Stimulated activated CD8-positive, alpha-beta memory T cell treated with anti-CD3 and anti-CD28 coated beads, Interleukin-7, amount 100 ng/mL, for 4 hours (primary cell): ENCODE measurements at regions not wholly inside any gene's neighbourhood (a gene's known extent, or its start where the extent isn't known, plus 50 kb on each side); places are given as distances from the start of the nearest gene placed in this dataset.
"Not testable (repeated sequence)": the region's sequence is repeated elsewhere in the genome, so short reads cannot be mapped to it uniquely, and the experiment has no call there.

ENCODE experiments used
- DNase-seq, 2 donors: peaks; one replicate each; pipeline ENCODE4 v3.0.0-alpha.2; 2020; ENCODE audit warnings: low read depth in 2 of 2

- no peak for DNase-seq
Observed at GRCh38 chr2:216992056-216992675, 132.3 kb upstream of the TNP1 start.

DNA sequence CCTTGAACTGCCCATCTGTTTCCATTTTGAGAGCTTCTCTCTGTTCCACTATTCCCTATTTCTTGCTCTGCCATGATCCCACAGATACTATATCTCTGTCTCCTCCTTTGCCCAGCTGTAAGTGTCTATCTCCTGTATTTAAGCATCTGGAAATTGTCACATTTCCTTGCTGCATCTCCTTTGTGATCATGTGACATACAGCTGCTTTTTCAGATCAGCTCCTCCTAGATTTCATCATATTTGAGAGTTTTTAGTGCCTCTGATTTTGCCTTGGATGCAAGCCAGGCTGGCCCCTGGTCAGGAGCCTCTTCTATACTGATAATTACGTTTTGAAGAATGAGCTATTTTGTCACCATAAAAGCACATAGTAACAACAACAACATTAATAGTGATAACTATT is 131.7 kb upstream of the TNP1 start:
- DNase-seq = no peak

DNA sequence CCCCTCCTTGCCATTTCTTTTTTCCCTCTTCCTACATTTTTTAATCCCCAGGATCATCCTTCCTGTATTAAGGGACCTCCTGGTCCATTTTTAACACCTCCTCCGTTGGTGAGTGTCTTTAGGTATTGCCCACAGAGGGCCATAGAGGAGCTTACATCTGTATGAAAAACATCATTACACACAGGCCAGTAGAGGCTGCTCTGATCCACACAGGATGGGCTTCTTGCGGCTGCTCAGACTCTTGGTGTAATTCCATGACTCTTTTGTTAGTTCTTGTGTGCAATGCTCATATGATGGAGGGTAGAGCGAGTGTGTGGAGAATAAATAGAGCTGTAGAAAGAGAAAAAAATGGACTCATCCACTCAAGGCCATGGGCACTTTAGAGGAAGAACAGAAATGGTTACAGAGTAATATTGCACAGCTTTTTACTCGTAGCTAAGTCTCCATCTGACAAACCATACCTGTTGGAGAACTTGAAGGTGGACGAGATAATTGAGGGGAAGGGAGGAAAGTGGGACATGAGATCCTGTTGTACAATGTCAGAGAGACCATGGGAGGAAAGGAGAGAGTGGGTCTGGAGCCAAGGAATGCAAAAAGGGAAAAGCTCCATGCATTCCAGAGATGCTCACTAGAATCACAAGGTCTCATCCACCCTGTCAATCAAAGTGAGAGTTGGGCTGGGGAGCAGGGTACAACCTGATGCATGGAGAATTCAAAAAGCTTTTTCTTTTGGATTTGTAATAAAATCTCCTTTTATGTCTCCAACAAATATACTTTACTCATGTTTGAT is 129.7 kb upstream of the TNP1 start:
- no peak for DNase-seq

DNA sequence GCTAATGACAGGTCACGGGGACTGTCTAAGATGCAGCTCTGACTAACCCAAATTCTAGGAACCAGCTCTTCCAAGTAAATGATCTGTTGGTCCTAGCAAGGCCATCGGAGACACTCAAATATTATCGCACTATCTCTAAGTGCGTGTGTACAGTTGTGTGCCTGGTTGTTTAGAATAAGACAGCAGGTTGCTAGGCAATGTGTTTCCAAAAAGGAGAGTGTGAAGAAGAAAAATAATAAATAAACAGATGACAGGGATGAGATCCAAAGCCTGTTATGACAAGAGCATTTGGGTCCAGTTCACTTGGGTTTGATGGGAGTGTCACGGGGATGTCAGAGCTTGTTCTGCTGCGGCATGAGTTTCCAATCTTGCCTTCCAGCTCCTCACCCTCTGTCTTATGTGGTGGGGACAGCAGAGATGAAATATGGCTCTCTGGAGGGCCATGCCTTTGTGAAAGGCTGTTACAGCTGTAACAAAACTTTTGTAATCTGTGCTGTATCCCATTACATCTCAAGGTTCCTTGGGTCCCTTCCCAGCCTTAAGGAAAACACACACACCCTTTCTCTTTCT is 127.5 kb upstream of the TNP1 start:
- DNase-seq = no peak

GRCh38 chr2:216985658-216986141 is 125.8 kb upstream of the TNP1 start:
- DNase-seq = no peak

DNA sequence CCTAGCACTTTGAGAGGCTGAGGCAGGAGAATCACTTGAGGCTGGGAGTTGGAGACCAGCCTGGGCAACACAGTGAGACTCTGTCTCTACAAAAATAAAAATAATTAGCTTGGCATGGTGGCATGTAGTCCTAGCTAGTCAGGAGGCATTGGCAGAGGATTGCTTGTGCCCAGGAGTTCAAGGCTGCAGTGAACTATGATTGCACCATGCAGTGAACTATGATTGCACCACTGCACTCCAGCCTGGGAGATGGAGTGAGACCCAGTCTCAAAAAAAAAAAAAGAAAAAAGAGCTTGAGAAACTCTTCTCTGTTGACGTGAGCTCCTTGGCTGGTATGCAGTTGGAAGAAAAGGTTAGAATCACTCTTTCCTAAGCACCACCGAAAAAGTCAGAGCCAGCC is 125.1 kb upstream of the TNP1 start:
- DNase-seq = no peak

DNA sequence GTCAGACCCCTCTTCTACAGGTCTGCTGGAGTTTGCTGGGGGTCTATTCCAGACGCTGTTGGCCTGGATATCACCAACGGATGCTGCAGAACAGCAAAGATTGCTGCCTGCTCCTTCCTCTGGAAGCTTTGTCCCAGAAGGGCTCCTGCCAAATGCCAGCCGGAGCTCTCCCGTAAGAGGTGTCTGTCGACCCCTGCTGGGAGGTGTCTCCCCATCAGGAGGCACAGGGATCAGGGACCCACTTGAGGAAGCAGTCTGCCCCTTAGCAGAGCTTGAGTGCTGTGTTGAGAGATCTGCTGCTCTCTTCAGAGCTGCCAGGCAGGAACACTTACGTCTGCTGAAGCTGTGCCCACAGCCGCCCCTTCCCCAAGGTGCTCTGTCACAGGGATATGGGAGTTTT is 122.1 kb upstream of the TNP1 start:
- not testable (repeated sequence) for DNase-seq

DNA sequence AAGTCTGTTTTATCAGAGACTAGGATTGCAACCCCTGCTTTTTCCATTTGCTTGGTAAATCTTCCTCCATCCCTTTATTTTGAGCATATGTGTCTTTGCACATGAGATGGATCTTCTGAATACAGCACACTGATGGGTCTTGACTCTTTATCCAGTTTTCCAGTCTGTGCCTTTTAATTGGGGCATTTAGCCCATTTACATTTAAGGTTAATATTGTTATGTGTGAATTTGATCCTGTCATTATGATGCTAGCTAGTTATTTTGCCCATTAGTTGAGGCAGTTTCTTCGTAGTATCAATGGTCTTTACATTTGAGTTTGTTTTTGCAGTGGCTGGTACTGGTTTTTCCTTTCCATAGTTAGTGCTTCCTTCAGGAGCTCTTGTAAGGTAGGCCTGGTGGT is 120.6 kb upstream of the TNP1 start:
- DNase-seq = not testable (repeated sequence)

DNA sequence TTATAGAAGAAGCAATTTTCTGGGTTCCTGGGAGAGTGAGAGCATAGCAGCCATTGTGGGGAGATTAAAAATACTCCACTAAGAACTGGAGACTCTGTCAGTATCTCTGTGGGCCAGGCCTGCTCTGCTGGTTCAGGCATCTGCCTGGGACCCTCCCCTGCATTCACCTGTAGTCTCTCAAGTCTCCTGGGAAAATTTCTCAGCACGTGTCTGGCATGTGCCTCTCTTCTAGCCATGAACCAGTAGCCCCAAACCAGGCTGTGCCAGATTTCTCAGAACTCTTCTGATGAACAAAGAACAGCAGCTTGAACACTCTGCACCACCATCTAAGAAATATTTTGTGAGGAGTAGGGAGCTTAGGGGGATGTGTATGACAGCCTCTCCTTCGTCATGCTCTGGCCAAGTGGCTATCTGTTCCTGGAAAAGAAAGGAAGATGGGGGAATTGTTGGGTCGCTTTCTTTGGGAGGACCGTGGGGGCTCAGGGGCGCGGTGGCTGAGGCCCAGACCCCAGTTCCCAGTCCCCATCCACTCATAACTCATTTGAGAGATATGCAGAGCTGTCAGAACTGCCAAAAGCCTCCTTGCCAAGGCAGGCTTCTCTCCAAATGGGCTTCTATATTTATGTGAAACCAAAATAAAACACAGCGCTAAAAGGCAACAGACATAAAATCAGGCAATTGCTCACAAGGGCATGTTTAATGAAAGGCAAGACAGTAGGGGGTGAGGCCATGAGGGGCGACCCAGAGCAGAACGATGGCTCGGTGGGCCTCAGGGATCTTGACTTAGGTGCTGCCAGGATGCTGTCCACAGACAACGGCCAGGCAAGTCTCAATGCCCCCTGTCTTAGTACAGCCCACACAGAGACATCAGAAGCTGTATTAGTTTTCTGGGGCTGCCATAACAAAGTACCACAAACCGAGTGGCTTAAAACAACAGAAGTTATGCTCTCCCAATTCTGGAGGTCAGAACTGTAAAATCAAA is 114.7 kb upstream of the TNP1 start:
- no peak for DNase-seq

DNA sequence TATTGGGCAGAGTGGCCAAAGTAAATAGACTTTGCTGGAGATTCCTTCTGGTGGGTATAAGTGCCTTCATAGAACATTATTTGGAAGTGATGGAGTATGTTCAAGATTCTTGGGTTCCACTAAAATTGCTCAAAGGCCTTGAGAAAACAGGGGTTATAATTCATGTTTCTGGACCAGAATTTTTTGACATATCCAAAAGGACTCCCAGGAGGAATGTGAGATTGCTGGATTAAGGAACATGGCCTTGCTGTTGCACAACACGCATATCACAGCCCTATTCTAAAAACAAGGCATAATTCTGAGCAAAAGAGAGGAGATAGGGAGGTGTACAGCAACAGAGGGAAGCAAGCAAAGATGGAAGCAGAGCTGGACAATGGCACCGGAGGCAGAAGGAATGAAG is 111.7 kb upstream of the TNP1 start:
- DNase-seq = no peak

GRCh38 chr2:216970359-216970915 is 110.6 kb upstream of the TNP1 start:
- no peak for DNase-seq

DNA sequence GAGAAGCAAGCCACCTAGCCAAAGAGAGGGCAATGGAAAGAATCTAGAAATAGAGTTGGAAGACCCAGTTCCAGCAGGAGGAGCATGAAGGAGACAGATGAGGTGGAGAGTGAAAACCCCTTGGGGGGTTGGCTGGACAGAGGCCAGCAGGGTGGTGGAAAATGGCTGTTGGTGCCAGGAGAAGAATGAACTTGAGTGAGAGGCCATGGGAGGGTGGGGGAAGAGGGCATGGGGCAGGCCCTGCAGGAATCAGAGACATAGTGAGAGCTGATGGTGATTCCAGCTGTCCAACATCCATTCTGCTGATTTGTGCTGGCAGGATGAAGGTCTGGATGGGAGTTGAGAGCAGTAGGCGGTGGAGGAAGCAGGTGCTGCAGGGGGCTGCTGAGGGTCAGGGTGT is 108.0 kb upstream of the TNP1 start:
- DNase-seq = no peak

DNA sequence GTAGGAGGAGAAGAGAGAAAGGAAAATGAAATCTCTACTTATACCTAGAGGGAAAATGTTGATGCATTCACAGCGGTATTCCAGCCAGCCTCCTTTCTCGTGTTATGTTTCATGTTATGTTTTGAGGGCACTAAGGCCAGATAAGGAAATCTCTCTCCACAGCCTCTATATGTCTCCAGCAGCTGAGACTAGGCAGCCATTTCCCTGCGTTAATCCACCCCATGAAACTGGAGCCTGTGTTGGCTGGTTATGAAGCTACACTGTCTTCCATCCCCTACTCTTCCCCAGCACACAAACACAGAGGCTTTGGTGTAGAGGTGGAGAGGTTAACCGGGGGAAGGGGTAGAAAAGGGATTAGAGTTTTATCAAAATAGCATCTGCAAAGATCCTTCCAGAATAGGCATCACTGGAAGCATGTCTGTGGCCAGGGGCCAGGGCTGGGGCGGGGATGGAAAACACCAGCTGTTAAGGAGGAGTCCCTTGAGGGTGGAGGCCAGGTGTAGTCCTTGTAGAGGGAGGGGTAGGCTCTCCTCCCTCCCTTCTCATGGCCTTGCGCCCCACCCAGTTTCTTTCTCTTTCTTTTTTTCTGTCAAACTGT is 100.9 kb upstream of the TNP1 start:
- DNase-seq = no peak

DNA sequence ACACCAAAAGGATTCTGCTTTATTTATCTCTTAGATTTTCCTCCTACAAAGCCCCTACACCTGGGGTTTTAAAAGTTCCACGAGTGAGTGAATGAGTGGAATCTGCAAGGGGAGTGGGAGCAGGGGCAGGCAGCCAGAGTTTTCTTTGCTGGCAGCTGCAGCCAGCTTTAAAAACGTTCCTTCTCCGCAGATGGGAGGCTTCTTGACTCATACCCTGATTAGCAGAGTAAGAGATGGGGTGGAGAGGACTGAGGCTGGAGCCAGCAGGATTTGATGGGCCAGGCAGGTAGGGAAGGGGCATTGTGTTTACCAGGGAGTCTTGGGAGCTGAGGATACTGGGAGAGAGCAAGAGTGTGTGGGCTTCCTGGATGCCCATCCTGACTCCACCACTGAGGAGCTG is 99.6 kb upstream of the TNP1 start:
- DNase-seq = no peak

DNA sequence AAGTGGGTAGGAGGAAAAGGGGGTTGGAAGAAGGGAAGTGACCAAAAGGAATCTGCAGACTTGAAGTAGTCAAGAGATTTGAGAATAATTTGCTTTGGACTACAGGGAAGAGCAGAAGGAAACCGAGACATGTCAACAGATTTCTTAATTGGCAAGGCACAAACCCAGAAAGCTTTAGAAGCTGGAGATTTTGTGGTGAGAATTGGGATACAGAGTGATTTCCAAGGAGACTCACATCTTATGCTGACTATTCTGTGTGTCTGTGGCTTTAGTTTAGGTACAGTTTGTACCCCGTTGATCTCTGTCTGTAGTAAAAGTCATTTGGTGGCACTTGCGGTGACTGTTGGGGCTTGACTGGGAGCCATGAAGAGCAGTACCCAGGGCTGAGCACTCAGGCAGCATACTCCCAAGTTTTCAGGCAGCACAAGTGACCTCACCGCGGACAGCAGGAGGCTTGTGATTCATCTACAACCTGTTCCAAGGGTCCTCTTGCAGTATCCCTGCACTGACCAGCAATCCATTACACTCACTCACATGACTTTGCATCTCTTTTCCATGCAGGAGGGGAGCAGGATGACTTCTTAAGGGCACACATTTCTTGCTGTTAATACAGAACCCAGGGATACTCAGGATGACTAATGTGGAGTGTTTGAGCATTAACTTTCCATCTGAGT is 97.1 kb upstream of the TNP1 start:
- no peak for DNase-seq

DNA sequence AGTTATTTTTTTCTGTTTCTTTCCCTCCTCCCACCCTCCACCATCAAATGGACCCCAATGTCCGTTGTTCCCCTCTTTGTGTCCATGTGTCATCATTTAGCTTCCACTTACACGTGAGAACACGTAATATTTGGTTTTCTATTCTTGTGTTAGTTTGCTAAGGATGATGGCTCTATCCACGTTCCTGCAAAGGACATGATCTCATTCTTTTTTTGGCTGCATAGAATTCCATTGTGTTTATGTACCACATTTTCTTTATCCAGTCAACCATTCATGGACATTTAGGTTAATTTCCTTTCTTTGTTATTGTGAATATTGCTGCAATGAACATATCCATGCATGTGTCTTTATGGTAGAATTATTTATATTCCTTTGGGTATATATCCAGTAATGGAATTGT is 91.3 kb upstream of the TNP1 start:
- DNase-seq = no peak

GRCh38 chr2:216950547-216950946 is 90.7 kb upstream of the TNP1 start:
- no peak for DNase-seq

GRCh38 chr2:216949700-216950413 is 90.0 kb upstream of the TNP1 start:
- no peak for DNase-seq

DNA sequence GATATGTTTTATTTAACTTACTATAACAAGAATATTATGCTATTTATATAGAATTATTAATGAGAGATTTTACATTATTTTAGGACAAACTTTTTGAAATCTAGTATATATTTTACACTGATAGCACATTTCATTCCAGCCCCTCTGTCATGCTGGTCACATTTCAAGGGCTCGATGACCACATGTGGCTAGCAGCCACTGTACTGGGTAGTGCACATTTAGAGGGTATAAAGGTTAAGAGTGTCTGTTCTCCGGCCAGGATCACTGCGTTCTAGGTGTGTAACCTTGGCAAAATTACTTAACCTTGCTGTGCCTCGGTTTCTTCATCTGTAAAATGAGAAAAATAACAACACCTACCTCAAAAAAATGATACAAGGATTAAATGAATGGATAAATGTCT is 87.2 kb upstream of the TNP1 start:
- no peak for DNase-seq

GRCh38 chr2:216944733-216945132 is 84.9 kb upstream of the TNP1 start:
- DNase-seq = no peak
